ENCODE measurements at regions not wholly inside any gene's neighbourhood (a gene's known extent, or its start where the extent isn't known, plus 50 kb on each side); places are given as distances from the start of the nearest gene placed in this dataset.

DNA sequence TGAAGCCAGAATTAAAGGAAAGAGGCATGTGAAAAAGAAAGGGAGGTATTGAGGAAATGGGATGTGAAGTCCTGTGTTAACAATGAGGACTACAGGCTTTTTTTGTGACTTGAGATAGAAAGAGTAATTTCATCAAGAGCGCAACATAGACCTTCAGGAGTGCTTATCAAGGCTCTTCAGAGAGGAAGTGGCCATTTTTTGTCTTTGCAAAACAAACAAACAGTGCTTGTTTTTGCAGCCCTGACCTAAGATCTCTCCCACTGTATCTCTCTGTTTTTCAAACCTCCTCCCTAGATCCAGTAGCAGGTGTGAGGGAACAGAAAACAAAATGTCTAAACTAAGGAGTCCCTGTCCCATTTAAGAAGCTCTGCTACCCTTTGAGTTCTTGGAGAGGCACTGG lies 710.3 kb upstream of the MARCKS start:
- TF ChIP-seq, protein P1, sequence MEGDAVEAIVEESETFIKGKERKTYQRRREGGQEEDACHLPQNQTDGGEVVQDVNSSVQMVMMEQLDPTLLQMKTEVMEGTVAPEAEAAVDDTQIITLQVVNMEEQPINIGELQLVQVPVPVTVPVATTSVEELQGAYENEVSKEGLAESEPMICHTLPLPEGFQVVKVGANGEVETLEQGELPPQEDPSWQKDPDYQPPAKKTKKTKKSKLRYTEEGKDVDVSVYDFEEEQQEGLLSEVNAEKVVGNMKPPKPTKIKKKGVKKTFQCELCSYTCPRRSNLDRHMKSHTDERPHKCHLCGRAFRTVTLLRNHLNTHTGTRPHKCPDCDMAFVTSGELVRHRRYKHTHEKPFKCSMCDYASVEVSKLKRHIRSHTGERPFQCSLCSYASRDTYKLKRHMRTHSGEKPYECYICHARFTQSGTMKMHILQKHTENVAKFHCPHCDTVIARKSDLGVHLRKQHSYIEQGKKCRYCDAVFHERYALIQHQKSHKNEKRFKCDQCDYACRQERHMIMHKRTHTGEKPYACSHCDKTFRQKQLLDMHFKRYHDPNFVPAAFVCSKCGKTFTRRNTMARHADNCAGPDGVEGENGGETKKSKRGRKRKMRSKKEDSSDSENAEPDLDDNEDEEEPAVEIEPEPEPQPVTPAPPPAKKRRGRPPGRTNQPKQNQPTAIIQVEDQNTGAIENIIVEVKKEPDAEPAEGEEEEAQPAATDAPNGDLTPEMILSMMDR (IDR thresholded peaks at IDR 0.05; ENCODE audit: low read length): no peak
- no peak for TF ChIP-seq EZH2 (optimal IDR thresholded peaks at IDR 0.05; ENCODE audit: low read depth, low read length)

Measured in MM.1S (cell line).